ENCODE measurements at regions not wholly inside any gene's neighbourhood (a gene's known extent, or its start where the extent isn't known, plus 50 kb on each side); places are given as distances from the start of the nearest gene placed in this dataset.

- Histone ChIP-seq H3K36me3 (ENCODE audit: control insufficient read depth, insufficient read depth, low read length) (no peaks in the 10 kb centered on the region), H3K18ac (ENCODE audit: low read depth, low read length) (no peak overlapping the region), H2AK5ac (ENCODE audit: low read depth, low read length) (no peak overlapping the region), H4K91ac (ENCODE audit: insufficient read depth, low read depth, low read length) (no peak overlapping the region), H3K4ac (ENCODE audit: low read depth, low read length) (no peak overlapping the region), H4K20me1 (ENCODE audit: insufficient read depth, low read length) (no peaks in the 10 kb centered on the region), H3K4me2 (ENCODE audit: low read depth, low read length) (no peak overlapping the region), H3K27ac (ENCODE audit: insufficient read depth, low read length) (no peak overlapping the region), H3K27me3 (ENCODE audit: control insufficient read depth, insufficient read depth, low read length) (no peaks in the 10 kb centered on the region), H3K4me1 (ENCODE audit: control insufficient read depth, insufficient read depth, low read length) (no peaks in the 10 kb centered on the region), H2AFZ (replicated peaks; ENCODE audit: low read length, poor library complexity) (no peak overlapping the region), H2BK20ac (ENCODE audit: low read depth, low read length) (no peak overlapping the region), H2BK120ac (ENCODE audit: low read depth, low read length) (no peak overlapping the region), H3K14ac (replicated peaks; ENCODE audit: low read depth, low read length) (no peak overlapping the region), H3K56ac (ENCODE audit: extremely low read depth, insufficient read depth, low read length) (no peak overlapping the region), H3K4me3 (ENCODE audit: insufficient read depth, low read depth, low read length) (no peak overlapping the region), H4K8ac (ENCODE audit: low read depth in 2 of 2, low read length in 2 of 2) (no peak overlapping the region), H2BK5ac (ENCODE audit: low read depth, low read length, poor library complexity, severe bottlenecking) (no peak overlapping the region), H3K9me3 (ENCODE audit: control insufficient read depth, insufficient read depth, low read length) (0 out of 2 replicates have a peak, but pooled peaks cover 2% of the 10 kb centered on the region), H4K5ac (ENCODE audit: low read depth, low read length) (no peak overlapping the region), H3K9ac (ENCODE audit: low read depth, low read length) (no peak overlapping the region), H2BK15ac (ENCODE audit: low read depth, low read length) (no peak overlapping the region), H3K23ac (ENCODE audit: low read depth, low read length) (no peak overlapping the region), H2AK9ac (replicated peaks; ENCODE audit: low read depth, low read length, poor library complexity) (no peak overlapping the region), H3K9me1 (ENCODE audit: insufficient read depth, low read length) (no peaks in the 10 kb centered on the region), H3K79me1 (ENCODE audit: low read depth in 1 of 2, low read length in 2 of 2) (no peaks in the 10 kb centered on the region)
- ATAC-seq (ENCODE audit: low read depth): no peak
- no TSS peak for BruUV-seq (replicated peaks)
- no peak for DNase-seq
- intact Hi-C loops (cut with micrococcal nuclease) (no loop called here), dilution Hi-C loops (cut with HindIII; ENCODE audit: low sequenced_read_pairs, unreplicated experiment) (no loop called here), in situ Hi-C loops (cut with MboI; ENCODE audit: low sequenced_read_pairs) (no loop called here)
- TF ChIP-seq CEBPB (IDR thresholded peaks at IDR 0.05; ENCODE audit: low read depth, low read length) (no peak), ELK1 (IDR thresholded peaks at IDR 0.05; ENCODE audit: borderline replicate concordance, low read depth, low read length) (no peak), USF2 (IDR thresholded peaks at IDR 0.05; ENCODE audit: low read depth, low read length) (no peak), RFX5 (IDR thresholded peaks at IDR 0.05; ENCODE audit: low read depth, low read length) (no peak), FOS (IDR thresholded peaks at IDR 0.05; ENCODE audit: low read depth, low read length) (no peak), MAZ (IDR thresholded peaks at IDR 0.05; ENCODE audit: borderline replicate concordance, low read depth, low read length) (no peak), CHD1 (IDR thresholded peaks at IDR 0.05; ENCODE audit: low read depth, low read length) (no peak), MXI1 (IDR thresholded peaks at IDR 0.05; ENCODE audit: borderline replicate concordance, low read depth, low read length) (no peak), CTCF (conservative IDR thresholded peaks at IDR 0.05; ENCODE audit: low read depth, low read length) (no peak), NFE2L2 (IDR thresholded peaks at IDR 0.05; ENCODE audit: low read depth, low read length) (no peak), RAD21 (IDR thresholded peaks at IDR 0.05; ENCODE audit: low read length) (no peak), MAFK (IDR thresholded peaks at IDR 0.05; ENCODE audit: low read depth, low read length) (no peak), RCOR1 (IDR thresholded peaks at IDR 0.05; ENCODE audit: insufficient replicate concordance, low read length) (no peak), POLR2A (IDR thresholded peaks at IDR 0.05; ENCODE audit: low read depth, low read length) (no peak), SMC3 (IDR thresholded peaks at IDR 0.05; ENCODE audit: low read depth, low read length) (no peak), BHLHE40 (IDR thresholded peaks at IDR 0.05; ENCODE audit: low read depth, low read length) (no peak)
- CTCF ChIA-PET: no interaction called here
- POLR2A ChIA-PET (ENCODE audit: unreplicated experiment): no interaction called here
- WGBS, 2 experiments (ENCODE audit: extremely low coverage in 2 of 2, insufficient read length in 1 of 2): no CpG with 5 or more reads among the region's 1 CpG
These were observed 144.0 kb upstream of the TSHZ2 start for GRCh38 chr20:52828199-52828598.

All from IMR-90 (cell line).